Prostate gland (tissue), 2 donors: ENCODE measurements at regions not wholly inside any gene's neighbourhood (a gene's known extent, or its start where the extent isn't known, plus 50 kb on each side); places are given as distances from the start of the nearest gene placed in this dataset.

ENCODE experiments used
- POLR2A ChIP-seq: fragments of 450-650 bp; IDR thresholded peaks from one replicate; pipeline ENCODE4 v1.6.1; 2016; ENCODE audit warnings: antibody characterized with exemption, mild to moderate bottlenecking
- POLR2AphosphoS5 ChIP-seq: sonication (generic); formaldehyde crosslinking; IDR thresholded peaks from one replicate; pipeline ENCODE4 v1.6.1; 2017; ENCODE audit warnings: antibody characterized with exemption
- TF ChIP-seq, protein P1 (sequence below), 4 experiments: fragments of 200-600 bp in 2 of 4; fragments of 450-650 bp in 2 of 4; sonication (generic) in 2 of 4; IDR thresholded peaks; 1 replicate in 3 of 4; 2 replicates in 1 of 4; pipeline ENCODE4 v1.5.1; 2016 to 2019; ENCODE audit warnings: antibody characterized with exemption in 4 of 4, mild to moderate bottlenecking in 2 of 4, moderate library complexity in 2 of 4

DNA sequence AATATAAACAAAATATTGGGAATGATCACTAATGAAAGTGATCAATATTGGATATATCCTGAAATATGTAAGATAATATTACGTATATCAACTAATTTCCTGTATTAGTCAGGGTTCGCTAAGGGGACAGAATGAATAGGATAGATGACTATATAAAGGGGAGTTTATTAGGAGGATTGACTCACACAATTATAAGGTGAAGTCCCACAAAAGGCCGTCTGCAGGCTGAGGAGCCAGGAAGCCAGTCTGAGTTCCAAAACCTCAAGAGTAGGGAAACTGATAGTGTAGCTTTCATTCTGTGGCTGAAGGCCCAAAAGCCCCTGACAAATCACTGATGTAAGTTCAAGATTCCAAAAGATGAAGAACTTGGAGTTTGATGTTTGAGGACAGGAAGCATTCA, 561.1 kb downstream of the PRDM9 start:
- TF ChIP-seq POLR2A (no peak), POLR2AphosphoS5 (no peak)
- TF ChIP-seq, protein P1, sequence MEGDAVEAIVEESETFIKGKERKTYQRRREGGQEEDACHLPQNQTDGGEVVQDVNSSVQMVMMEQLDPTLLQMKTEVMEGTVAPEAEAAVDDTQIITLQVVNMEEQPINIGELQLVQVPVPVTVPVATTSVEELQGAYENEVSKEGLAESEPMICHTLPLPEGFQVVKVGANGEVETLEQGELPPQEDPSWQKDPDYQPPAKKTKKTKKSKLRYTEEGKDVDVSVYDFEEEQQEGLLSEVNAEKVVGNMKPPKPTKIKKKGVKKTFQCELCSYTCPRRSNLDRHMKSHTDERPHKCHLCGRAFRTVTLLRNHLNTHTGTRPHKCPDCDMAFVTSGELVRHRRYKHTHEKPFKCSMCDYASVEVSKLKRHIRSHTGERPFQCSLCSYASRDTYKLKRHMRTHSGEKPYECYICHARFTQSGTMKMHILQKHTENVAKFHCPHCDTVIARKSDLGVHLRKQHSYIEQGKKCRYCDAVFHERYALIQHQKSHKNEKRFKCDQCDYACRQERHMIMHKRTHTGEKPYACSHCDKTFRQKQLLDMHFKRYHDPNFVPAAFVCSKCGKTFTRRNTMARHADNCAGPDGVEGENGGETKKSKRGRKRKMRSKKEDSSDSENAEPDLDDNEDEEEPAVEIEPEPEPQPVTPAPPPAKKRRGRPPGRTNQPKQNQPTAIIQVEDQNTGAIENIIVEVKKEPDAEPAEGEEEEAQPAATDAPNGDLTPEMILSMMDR (IDR thresholded peaks at IDR 0.05): no peak
